ENCODE measurements at regions not wholly inside any gene's neighbourhood (a gene's known extent, or its start where the extent isn't known, plus 50 kb on each side); places are given as distances from the start of the nearest gene placed in this dataset.

DNA sequence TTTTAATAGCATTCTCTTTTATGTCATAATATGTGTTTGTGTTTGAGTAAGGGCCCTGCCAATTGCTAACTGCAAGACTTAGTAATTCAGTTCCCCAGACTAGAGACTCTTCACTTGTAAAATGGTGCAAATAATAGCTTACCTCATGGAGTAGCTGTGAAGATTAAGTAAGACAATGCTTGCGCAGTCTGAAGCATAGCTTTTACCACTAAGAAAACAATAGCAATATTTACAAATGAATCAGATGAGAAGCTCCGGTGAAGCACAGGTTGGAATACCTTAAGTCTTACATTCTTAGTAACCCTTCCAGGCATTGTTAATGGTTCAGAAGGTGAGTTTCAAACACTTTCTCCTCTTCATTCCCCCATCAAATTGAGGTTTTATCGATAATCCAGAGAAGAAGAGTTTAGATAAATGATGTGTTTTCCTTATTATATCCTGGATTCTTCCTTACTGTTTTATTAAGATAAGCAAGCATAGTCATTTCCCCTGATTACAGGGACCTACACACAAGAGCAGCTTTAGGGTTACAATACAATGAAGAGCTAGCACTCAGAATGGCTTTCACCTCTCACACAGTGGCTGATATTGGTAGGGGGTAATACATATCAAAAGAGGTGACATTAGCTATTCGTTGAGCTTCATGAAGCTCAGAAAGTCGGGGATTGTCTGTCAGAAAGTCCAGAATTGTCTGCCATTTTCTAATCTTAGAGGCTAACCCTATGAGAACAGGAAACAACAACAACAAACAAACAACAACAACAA lies 96.4 kb upstream of the EDIL3 start:
- no peaks in the 10 kb centered on the region for H3K27me3 ChIP-seq (ENCODE audit: control insufficient read depth in 3 of 3, insufficient read depth in 3 of 3, low read depth in 1 of 3, low read length in 3 of 3)
- no peak overlapping the region for H4K8ac ChIP-seq (ENCODE audit: low read depth, low read length)
- H3K4me2 ChIP-seq (ENCODE audit: insufficient read depth, low read length, poor library complexity, severe bottlenecking): no peak overlapping the region
- no CpG with 5 or more reads among the region's 5 CpGs for WGBS, 2 donors (ENCODE audit: extremely low coverage in 2 of 2, insufficient read length in 2 of 2, insufficient replicate concordance in 1 of 2)
- no peak overlapping the region for H3K9ac ChIP-seq (ENCODE audit: low read depth, low read length, poor library complexity)
- no peaks in the 10 kb centered on the region for H3K4me1 ChIP-seq (ENCODE audit: control insufficient read depth in 2 of 2, insufficient read depth in 1 of 2, low read depth in 1 of 2, low read length in 2 of 2)
- H3K14ac ChIP-seq (ENCODE audit: low read length): no peak overlapping the region
- no peaks in the 10 kb centered on the region for H3K79me1 ChIP-seq (ENCODE audit: low read depth, low read length)
- H3K23ac ChIP-seq (ENCODE audit: low read depth, low read length, poor library complexity): no peak overlapping the region
- no peaks in the 10 kb centered on the region for H3K36me3 ChIP-seq (replicated peaks in 1 of 2; ENCODE audit: control insufficient read depth in 2 of 2, insufficient read depth in 2 of 2, low read length in 2 of 2)
- no peak overlapping the region for H4K91ac ChIP-seq (ENCODE audit: low read depth, low read length, poor library complexity)
- no peak overlapping the region for H2BK15ac ChIP-seq (ENCODE audit: low read length)
- no peak overlapping the region for H2BK5ac ChIP-seq (ENCODE audit: low read length)
- no peak overlapping the region for H2AK5ac ChIP-seq (ENCODE audit: low read depth, low read length)
- H2AFZ ChIP-seq (ENCODE audit: low read length): no peak overlapping the region
- H2BK120ac ChIP-seq (ENCODE audit: low read depth, low read length): no peak overlapping the region
- H3K27ac ChIP-seq (replicated peaks; ENCODE audit: low read length): no peak overlapping the region
- H2BK12ac ChIP-seq (ENCODE audit: low read length): no peak overlapping the region
- DNase-seq (ENCODE audit: low spot score): no peak
- no peak overlapping the region for H3K4ac ChIP-seq (ENCODE audit: low read length)
- no peak overlapping the region for H3K18ac ChIP-seq (ENCODE audit: low read length)
- no peaks in the 10 kb centered on the region for H3K9me3 ChIP-seq (replicated peaks in 1 of 2; ENCODE audit: control insufficient read depth in 2 of 2, insufficient read depth in 1 of 2, low read depth in 1 of 2, low read length in 2 of 2)
- no peak overlapping the region for H3K4me3 ChIP-seq (ENCODE audit: low read length in 2 of 2)

DNA sequence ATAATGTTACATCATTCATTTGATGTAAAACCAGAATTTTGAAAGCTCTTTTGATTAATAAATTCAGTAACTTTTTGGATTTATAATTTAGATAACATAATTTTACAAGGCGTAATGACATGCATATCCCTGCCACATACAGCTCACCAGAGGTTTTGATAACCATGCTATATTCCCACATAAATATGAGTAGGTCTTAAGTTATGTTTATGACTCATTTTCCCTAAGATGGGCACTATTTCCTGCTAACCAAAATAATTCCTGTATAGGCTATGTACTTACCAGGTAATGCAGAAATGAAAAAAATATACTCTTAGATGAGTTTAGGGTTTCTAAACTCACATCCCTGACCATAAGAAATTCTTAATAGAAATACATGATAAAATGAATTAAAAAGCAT lies 93.9 kb upstream of the EDIL3 start:
- no peaks in the 10 kb centered on the region for H3K4me1 ChIP-seq (ENCODE audit: control insufficient read depth in 2 of 2, insufficient read depth in 1 of 2, low read depth in 1 of 2, low read length in 2 of 2)
- H2BK5ac ChIP-seq (ENCODE audit: low read length): no peak overlapping the region
- H3K18ac ChIP-seq (ENCODE audit: low read length): no peak overlapping the region
- WGBS, 2 donors (ENCODE audit: extremely low coverage in 2 of 2, insufficient read length in 2 of 2, insufficient replicate concordance in 1 of 2): no CpG with 5 or more reads among the region's 1 CpG
- H3K4me3 ChIP-seq (ENCODE audit: low read length in 2 of 2): no peak overlapping the region
- no peak overlapping the region for H3K4me2 ChIP-seq (ENCODE audit: insufficient read depth, low read length, poor library complexity, severe bottlenecking)
- no peak overlapping the region for H2BK12ac ChIP-seq (ENCODE audit: low read length)
- H3K27me3 ChIP-seq (ENCODE audit: control insufficient read depth in 3 of 3, insufficient read depth in 3 of 3, low read depth in 1 of 3, low read length in 3 of 3): no peaks in the 10 kb centered on the region
- no peak overlapping the region for H3K9ac ChIP-seq (ENCODE audit: low read depth, low read length, poor library complexity)
- H3K79me1 ChIP-seq (ENCODE audit: low read depth, low read length): no peaks in the 10 kb centered on the region
- no peak overlapping the region for H2BK120ac ChIP-seq (ENCODE audit: low read depth, low read length)
- H2AFZ ChIP-seq (ENCODE audit: low read length): no peak overlapping the region
- H3K14ac ChIP-seq (ENCODE audit: low read length): no peak overlapping the region
- no peak overlapping the region for H4K8ac ChIP-seq (ENCODE audit: low read depth, low read length)
- H3K27ac ChIP-seq (replicated peaks; ENCODE audit: low read length): no peak overlapping the region
- H2AK5ac ChIP-seq (ENCODE audit: low read depth, low read length): no peak overlapping the region
- H2BK15ac ChIP-seq (ENCODE audit: low read length): no peak overlapping the region
- H4K91ac ChIP-seq (ENCODE audit: low read depth, low read length, poor library complexity): no peak overlapping the region
- H3K23ac ChIP-seq (ENCODE audit: low read depth, low read length, poor library complexity): no peak overlapping the region
- no peaks in the 10 kb centered on the region for H3K36me3 ChIP-seq (replicated peaks in 1 of 2; ENCODE audit: control insufficient read depth in 2 of 2, insufficient read depth in 2 of 2, low read length in 2 of 2)
- H3K9me3 ChIP-seq (replicated peaks in 1 of 2; ENCODE audit: control insufficient read depth in 2 of 2, insufficient read depth in 1 of 2, low read depth in 1 of 2, low read length in 2 of 2): no peaks in the 10 kb centered on the region
- no peak overlapping the region for H3K4ac ChIP-seq (ENCODE audit: low read length)
- no peak for DNase-seq (ENCODE audit: low spot score)

DNA sequence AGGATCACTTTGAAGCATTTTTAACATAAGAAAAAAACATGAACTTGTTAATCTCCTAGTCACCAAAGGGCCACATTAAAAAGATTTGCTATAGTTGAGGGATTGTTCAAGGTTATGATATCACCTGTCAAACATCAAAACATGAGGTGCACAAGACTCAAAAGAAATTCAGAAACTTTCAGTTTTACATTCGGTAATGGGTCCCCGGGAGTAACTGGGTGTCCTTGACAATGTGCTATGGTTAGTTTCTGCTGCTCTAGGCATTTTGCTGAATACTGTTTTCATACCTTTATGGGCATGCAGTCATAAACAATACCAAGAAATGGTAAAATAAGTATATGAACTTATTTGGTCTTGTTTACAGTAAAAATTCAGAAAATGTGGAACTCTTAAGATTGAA lies 92.8 kb upstream of the EDIL3 start:
- no peak overlapping the region for H4K91ac ChIP-seq (ENCODE audit: low read depth, low read length, poor library complexity)
- no peak overlapping the region for H2AFZ ChIP-seq (ENCODE audit: low read length)
- no peak overlapping the region for H2BK120ac ChIP-seq (ENCODE audit: low read depth, low read length)
- no peak overlapping the region for H2AK5ac ChIP-seq (ENCODE audit: low read depth, low read length)
- H2BK12ac ChIP-seq (ENCODE audit: low read length): no peak overlapping the region
- no peak overlapping the region for H3K27ac ChIP-seq (replicated peaks; ENCODE audit: low read length)
- H3K27me3 ChIP-seq (ENCODE audit: control insufficient read depth in 3 of 3, insufficient read depth in 3 of 3, low read depth in 1 of 3, low read length in 3 of 3): no peaks in the 10 kb centered on the region
- H3K79me1 ChIP-seq (ENCODE audit: low read depth, low read length): no peaks in the 10 kb centered on the region
- H3K36me3 ChIP-seq (replicated peaks in 1 of 2; ENCODE audit: control insufficient read depth in 2 of 2, insufficient read depth in 2 of 2, low read length in 2 of 2): no peaks in the 10 kb centered on the region
- H4K8ac ChIP-seq (ENCODE audit: low read depth, low read length): no peak overlapping the region
- H3K14ac ChIP-seq (ENCODE audit: low read length): no peak overlapping the region
- no peak overlapping the region for H3K4me3 ChIP-seq (ENCODE audit: low read length in 2 of 2)
- no peak overlapping the region for H3K23ac ChIP-seq (ENCODE audit: low read depth, low read length, poor library complexity)
- H3K18ac ChIP-seq (ENCODE audit: low read length): no peak overlapping the region
- no peak for DNase-seq (ENCODE audit: low spot score)
- H2BK5ac ChIP-seq (ENCODE audit: low read length): no peak overlapping the region
- WGBS, 2 donors (ENCODE audit: extremely low coverage in 2 of 2, insufficient read length in 2 of 2, insufficient replicate concordance in 1 of 2): no CpG with 5 or more reads among the region's 2 CpGs
- H3K4me2 ChIP-seq (ENCODE audit: insufficient read depth, low read length, poor library complexity, severe bottlenecking): no peak overlapping the region
- H3K4me1 ChIP-seq (ENCODE audit: control insufficient read depth in 2 of 2, insufficient read depth in 1 of 2, low read depth in 1 of 2, low read length in 2 of 2): no peaks in the 10 kb centered on the region
- no peak overlapping the region for H3K9ac ChIP-seq (ENCODE audit: low read depth, low read length, poor library complexity)
- H2BK15ac ChIP-seq (ENCODE audit: low read length): no peak overlapping the region
- H3K4ac ChIP-seq (ENCODE audit: low read length): no peak overlapping the region
- H3K9me3 ChIP-seq (replicated peaks in 1 of 2; ENCODE audit: control insufficient read depth in 2 of 2, insufficient read depth in 1 of 2, low read depth in 1 of 2, low read length in 2 of 2): no peaks in the 10 kb centered on the region

DNA sequence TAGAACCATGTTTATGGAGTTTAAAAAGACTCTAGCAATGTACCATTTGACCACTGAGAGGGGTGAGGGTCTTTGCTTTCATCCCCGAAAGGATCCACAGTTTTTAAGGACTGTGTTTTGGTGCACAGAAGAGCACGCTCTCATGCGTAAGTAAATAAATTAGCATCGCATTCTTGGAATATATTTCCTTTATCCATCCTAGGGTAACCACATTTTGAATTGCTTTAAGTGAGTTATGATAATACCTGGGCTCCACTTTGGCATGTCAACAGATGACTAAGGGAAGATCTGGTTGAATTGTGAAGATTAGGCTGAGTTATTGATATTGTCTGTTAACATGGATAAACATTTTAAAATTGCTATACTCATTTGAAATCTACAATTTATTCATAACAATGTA lies 89.4 kb upstream of the EDIL3 start:
- no peak overlapping the region for H2AK5ac ChIP-seq (ENCODE audit: low read depth, low read length)
- no peak overlapping the region for H3K4me3 ChIP-seq (ENCODE audit: low read length in 2 of 2)
- no peak for DNase-seq (ENCODE audit: low spot score)
- H3K79me1 ChIP-seq (ENCODE audit: low read depth, low read length): no peaks in the 10 kb centered on the region
- H3K36me3 ChIP-seq (replicated peaks in 1 of 2; ENCODE audit: control insufficient read depth in 2 of 2, insufficient read depth in 2 of 2, low read length in 2 of 2): no peaks in the 10 kb centered on the region
- no peak overlapping the region for H3K4ac ChIP-seq (ENCODE audit: low read length)
- no peak overlapping the region for H2BK12ac ChIP-seq (ENCODE audit: low read length)
- no peak overlapping the region for H3K27ac ChIP-seq (replicated peaks; ENCODE audit: low read length)
- H2BK120ac ChIP-seq (ENCODE audit: low read depth, low read length): no peak overlapping the region
- H3K4me1 ChIP-seq (ENCODE audit: control insufficient read depth in 2 of 2, insufficient read depth in 1 of 2, low read depth in 1 of 2, low read length in 2 of 2): no peaks in the 10 kb centered on the region
- H3K27me3 ChIP-seq (ENCODE audit: control insufficient read depth in 3 of 3, insufficient read depth in 3 of 3, low read depth in 1 of 3, low read length in 3 of 3): no peaks in the 10 kb centered on the region
- no CpG with 5 or more reads among the region's 4 CpGs for WGBS, 2 donors (ENCODE audit: extremely low coverage in 2 of 2, insufficient read length in 2 of 2, insufficient replicate concordance in 1 of 2)
- H4K91ac ChIP-seq (ENCODE audit: low read depth, low read length, poor library complexity): no peak overlapping the region
- H2BK5ac ChIP-seq (ENCODE audit: low read length): no peak overlapping the region
- H3K4me2 ChIP-seq (ENCODE audit: insufficient read depth, low read length, poor library complexity, severe bottlenecking): no peak overlapping the region
- H3K18ac ChIP-seq (ENCODE audit: low read length): no peak overlapping the region
- no peak overlapping the region for H4K8ac ChIP-seq (ENCODE audit: low read depth, low read length)
- H2AFZ ChIP-seq (ENCODE audit: low read length): no peak overlapping the region
- no peak overlapping the region for H2BK15ac ChIP-seq (ENCODE audit: low read length)
- H3K9ac ChIP-seq (ENCODE audit: low read depth, low read length, poor library complexity): no peak overlapping the region
- no peak overlapping the region for H3K14ac ChIP-seq (ENCODE audit: low read length)
- H3K9me3 ChIP-seq (replicated peaks in 1 of 2; ENCODE audit: control insufficient read depth in 2 of 2, insufficient read depth in 1 of 2, low read depth in 1 of 2, low read length in 2 of 2): no peaks in the 10 kb centered on the region
- no peak overlapping the region for H3K23ac ChIP-seq (ENCODE audit: low read depth, low read length, poor library complexity)
